ENCODE measurements at regions not wholly inside any gene's neighbourhood (a gene's known extent, or its start where the extent isn't known, plus 50 kb on each side); places are given as distances from the start of the nearest gene placed in this dataset.

- Histone ChIP-seq H3K27me3 (replicated peaks) (no peaks in the 10 kb centered on the region), H3K4me3 (ENCODE audit: low read depth, low read length) (no peak overlapping the region), H3K36me3 (replicated peaks) (no peaks in the 10 kb centered on the region), H3K27ac (no peak overlapping the region)
- in situ Hi-C loops (cut with HindIII; ENCODE audit: low pct_ligation_motif_present, low sequenced_read_pairs): no loop called here
- no peak for DNase-seq
- peak; percentile 9 for TF ChIP-seq CTCF (IDR thresholded peaks at IDR 0.05; ENCODE audit: low read depth, low read length, missing control alignments)
Measured at GRCh38 chr11:33984682-33985389, 66.7 kb upstream of the CAPRIN1 start.

GRCh38 chr11:33982661-33983060 is 68.9 kb upstream of the CAPRIN1 start:
- Histone ChIP-seq H3K27me3 (replicated peaks) (no peaks in the 10 kb centered on the region), H3K36me3 (replicated peaks) (no peaks in the 10 kb centered on the region), H3K27ac (no peak overlapping the region), H3K4me3 (ENCODE audit: low read depth, low read length) (no peak overlapping the region)
- in situ Hi-C loops (cut with HindIII; ENCODE audit: low pct_ligation_motif_present, low sequenced_read_pairs): no loop called here
- no peak for DNase-seq
- TF ChIP-seq CTCF (IDR thresholded peaks at IDR 0.05; ENCODE audit: low read depth, low read length, missing control alignments): no peak

- no peak overlapping the region for H3K27ac ChIP-seq
- in situ Hi-C loops (cut with HindIII; ENCODE audit: low pct_ligation_motif_present, low sequenced_read_pairs): no loop called here
- H3K36me3 ChIP-seq (replicated peaks): no peaks in the 10 kb centered on the region
- H3K27me3 ChIP-seq (replicated peaks): no peaks in the 10 kb centered on the region
- H3K4me3 ChIP-seq (ENCODE audit: low read depth, low read length): no peak overlapping the region
- no peak for TF ChIP-seq CTCF (IDR thresholded peaks at IDR 0.05; ENCODE audit: low read depth, low read length, missing control alignments)
- no peak for DNase-seq
Measured at GRCh38 chr11:33980897-33981296, 70.6 kb upstream of the CAPRIN1 start.

GRCh38 chr11:33978376-33978775 is 73.2 kb upstream of the CAPRIN1 start:
- Histone ChIP-seq H3K4me3 (ENCODE audit: low read depth, low read length) (no peak overlapping the region), H3K27me3 (replicated peaks) (no peaks in the 10 kb centered on the region), H3K36me3 (replicated peaks) (no peaks in the 10 kb centered on the region), H3K27ac (no peak overlapping the region)
- in situ Hi-C loops (cut with HindIII; ENCODE audit: low pct_ligation_motif_present, low sequenced_read_pairs): loop anchor here (10.0 kb wide), 1 partner anchor 124 kb away; no protein-coding TSS in a partner anchor
- no peak for DNase-seq
- TF ChIP-seq CTCF (IDR thresholded peaks at IDR 0.05; ENCODE audit: low read depth, low read length, missing control alignments): no peak

GRCh38 chr11:33977676-33978075 is 73.9 kb upstream of the CAPRIN1 start:
- Histone ChIP-seq H3K36me3 (replicated peaks) (no peaks in the 10 kb centered on the region), H3K27ac (no peak overlapping the region), H3K27me3 (replicated peaks) (no peaks in the 10 kb centered on the region), H3K4me3 (ENCODE audit: low read depth, low read length) (no peak overlapping the region)
- in situ Hi-C loops (cut with HindIII; ENCODE audit: low pct_ligation_motif_present, low sequenced_read_pairs): loop anchor here (10.0 kb wide), 1 partner anchor 123 kb away; no protein-coding TSS in a partner anchor
- no peak for TF ChIP-seq CTCF (IDR thresholded peaks at IDR 0.05; ENCODE audit: low read depth, low read length, missing control alignments)
- no peak for DNase-seq
